GM23338 (cell line): ENCODE measurements at regions not wholly inside any gene's neighbourhood (a gene's known extent, or its start where the extent isn't known, plus 50 kb on each side); places are given as distances from the start of the nearest gene placed in this dataset.

Experiments used
- ATAC-seq: fragments of 200-7000 bp; cut with Tn5 transposase; 3 replicates; pipeline ENCODE4 v1.9.1; 2020
- DNase-seq: peaks from one replicate; pipeline ENCODE4 v3.0.0-alpha.2; 2015; ENCODE audit warnings: low spot score
- H2AFZ ChIP-seq: fragments of 200-600 bp; sonication (generic); 2 replicates; pipeline ENCODE4 v1.8.0; 2016; ENCODE audit warnings: antibody characterized with exemption, mild to moderate bottlenecking, moderate library complexity
- H3F3A ChIP-seq: fragments of 200-600 bp; sonication (generic); replicated peaks from 2 replicates; pipeline ENCODE4 v1.8.0; 2017; ENCODE audit warnings: antibody characterized with exemption, mixed run types, low read depth
- H3K27ac ChIP-seq: fragments of 200-600 bp; sonication (generic); 2 replicates; pipeline ENCODE4 v1.6.1; 2016; ENCODE audit warnings: low read depth
- H3K27me3 ChIP-seq: fragments of 200-600 bp; sonication (generic); 2 replicates; pipeline ENCODE4 v1.8.0; 2016; ENCODE audit warnings: mild to moderate bottlenecking, mixed run types, moderate library complexity; ENCODE audit not compliant: insufficient read depth
- H3K36me3 ChIP-seq: fragments of 200-600 bp; sonication (generic); 2 replicates; pipeline ENCODE4 v1.8.0; 2016; ENCODE audit warnings: mild to moderate bottlenecking; ENCODE audit not compliant: insufficient read depth
- H3K4me1 ChIP-seq: fragments of 200-600 bp; sonication (generic); 2 replicates; pipeline ENCODE4 v1.8.0; 2016; ENCODE audit warnings: mild to moderate bottlenecking, moderate library complexity; ENCODE audit not compliant: insufficient read depth
- H3K4me2 ChIP-seq: fragments of 200-600 bp; sonication (generic); 2 replicates; pipeline ENCODE4 v1.7.1; 2017; ENCODE audit warnings: mixed run types
- H3K4me3 ChIP-seq: fragments of 200-600 bp; sonication (generic); 2 replicates; pipeline ENCODE4 v1.6.1; 2016; ENCODE audit warnings: mixed run types
- H3K79me2 ChIP-seq: fragments of 200-600 bp; sonication (generic); replicated peaks from 2 replicates; pipeline ENCODE4 v1.8.0; 2017; ENCODE audit warnings: mild to moderate bottlenecking; ENCODE audit not compliant: insufficient read depth
- H3K9me2 ChIP-seq: fragments of 200-600 bp; sonication (generic); 2 replicates; pipeline ENCODE4 v1.8.0; 2017; ENCODE audit not compliant: insufficient read depth
- H4K20me1 ChIP-seq: fragments of 200-600 bp; sonication (generic); replicated peaks from 2 replicates; pipeline ENCODE4 v1.8.0; 2017; ENCODE audit warnings: mild to moderate bottlenecking; ENCODE audit not compliant: insufficient read depth
- H3K27ac Mint-ChIP-seq: 2 replicates; pipeline ENCODE4 v1.8.0; 2020; ENCODE audit warnings: inconsistent platforms, mild to moderate bottlenecking, moderate library complexity, mixed read lengths
- H3K27me3 Mint-ChIP-seq: 3 replicates; pipeline ENCODE4 v1.8.0; 2022; ENCODE audit warnings: low read depth, mild to moderate bottlenecking, moderate library complexity, mixed read lengths, inconsistent platforms; ENCODE audit not compliant: insufficient read depth, poor library complexity
- H3K36me3 Mint-ChIP-seq: 3 replicates; pipeline ENCODE4 v1.8.0; 2021; ENCODE audit warnings: low read depth, mild to moderate bottlenecking, inconsistent platforms, moderate library complexity, mixed read lengths
- H3K4me1 Mint-ChIP-seq: 3 replicates; pipeline ENCODE4 v1.8.0; 2020; ENCODE audit warnings: mild to moderate bottlenecking, inconsistent platforms, mixed read lengths
- H3K4me3 Mint-ChIP-seq: 3 replicates; pipeline ENCODE4 v1.8.0; 2021; ENCODE audit warnings: moderate library complexity, mild to moderate bottlenecking, inconsistent platforms, mixed read lengths
- H3K9me3 Mint-ChIP-seq: 3 replicates; pipeline ENCODE4 v1.8.0; 2020; ENCODE audit warnings: moderate library complexity, mild to moderate bottlenecking, inconsistent platforms, mixed read lengths
- CTCF ChIP-seq, 2 experiments: fragments of 200-600 bp in 1 of 2; sonication (generic) in 1 of 2; conservative IDR thresholded peaks; 2 replicates each; pipeline versions ENCODE4 v1.5.1 to v1.6.1; 2016 to 2017; ENCODE audit warnings: antibody characterized with exemption in 2 of 2, low read depth in 2 of 2, mild to moderate bottlenecking in 2 of 2, moderate library complexity in 1 of 2
- EZH2 ChIP-seq: fragments of 200-600 bp; sonication (generic); IDR thresholded peaks from one replicate; pipeline ENCODE4 v1.8.0; 2017; ENCODE audit warnings: antibody characterized with exemption, mild to moderate bottlenecking, low read depth; ENCODE audit not compliant: unreplicated experiment
- EZH2phosphoT487 ChIP-seq: fragments of 200-600 bp; sonication (generic); IDR thresholded peaks from one replicate; pipeline ENCODE4 v1.8.1; 2018; ENCODE audit warnings: antibody characterized with exemption; ENCODE audit not compliant: unreplicated experiment
- NANOG ChIP-seq: IDR thresholded peaks from 2 replicates; pipeline ENCODE4 v1.6.1; 2016; ENCODE audit warnings: antibody characterized with exemption, borderline replicate concordance
- POLR2AphosphoS5 ChIP-seq: IDR thresholded peaks from 2 replicates; pipeline ENCODE4 v1.6.1; 2016; ENCODE audit warnings: antibody characterized with exemption, low read depth
- REST ChIP-seq: IDR thresholded peaks from one replicate; pipeline ENCODE4 v1.6.1; 2018; ENCODE audit warnings: antibody characterized with exemption; ENCODE audit not compliant: unreplicated experiment
- STAT1 ChIP-seq: IDR thresholded peaks from one replicate; pipeline ENCODE4 v1.6.1; 2016; ENCODE audit warnings: antibody characterized with exemption; ENCODE audit not compliant: unreplicated experiment
- ZNF114 ChIP-seq: fragments of 250-450 bp; sonication (Bioruptor Pico); IDR thresholded peaks from 2 replicates; pipeline ENCODE4 v1.5.0; 2020; ENCODE audit warnings: mild to moderate bottlenecking, moderate library complexity
- ZNF331 ChIP-seq: fragments of 250-450 bp; sonication (Bioruptor Pico); IDR thresholded peaks from 2 replicates; pipeline ENCODE4 v1.5.0; 2020; ENCODE audit warnings: low read depth, mild to moderate bottlenecking, moderate library complexity
- ZNF462 ChIP-seq: fragments of 250-450 bp; sonication (Bioruptor Pico); IDR thresholded peaks from 2 replicates; pipeline ENCODE4 v1.5.0; 2020; ENCODE audit warnings: mild to moderate bottlenecking, moderate library complexity

- no peak overlapping the region for H3K27ac ChIP-seq
- H3K79me2 ChIP-seq, result no peaks in the 10 kb centered on the region
- no peaks in the 10 kb centered on the region for H3K27me3 ChIP-seq
- H3F3A ChIP-seq, result no peaks in the 10 kb centered on the region
- H3K4me3 ChIP-seq, result no peak overlapping the region
- H3K27ac Mint-ChIP-seq, result no peak overlapping the region
- H4K20me1 ChIP-seq, result no peaks in the 10 kb centered on the region
- TF ChIP-seq ZNF114 (CRISPR knock-in tag) (no peak), ZNF331 (CRISPR knock-in tag) (no peak), REST (no peak), ZNF462 (CRISPR knock-in tag) (no peak), NANOG (no peak), EZH2phosphoT487 (no peak), POLR2AphosphoS5 (no peak), CTCF (conservative IDR thresholded peaks at IDR 0.05; ENCODE audit: low read depth in 2 of 2) (no peak), EZH2 (no peak), STAT1 (no peak)
- H3K36me3 Mint-ChIP-seq, result no peaks in the 10 kb centered on the region
- H3K9me3 Mint-ChIP-seq, result no peaks in the 10 kb centered on the region
- 0 out of 2 replicates have a peak, but pooled peaks cover 9% of the 10 kb centered on the region for H3K9me2 ChIP-seq
- H3K27me3 Mint-ChIP-seq, result peaks cover 2% of the 10 kb centered on the region
- H2AFZ ChIP-seq, result no peak overlapping the region
- no peaks in the 10 kb centered on the region for H3K4me1 ChIP-seq
- no peaks in the 10 kb centered on the region for H3K36me3 ChIP-seq
- no peak for ATAC-seq
- no peak overlapping the region for H3K4me2 ChIP-seq
- no peak for DNase-seq
- no peaks in the 10 kb centered on the region for H3K4me1 Mint-ChIP-seq
- no peak overlapping the region for H3K4me3 Mint-ChIP-seq
Measured at GRCh38 chr11:115077740-115078139, 399.4 kb downstream of the NXPE2 start.
